ENCODE measurements at regions not wholly inside any gene's neighbourhood (a gene's known extent, or its start where the extent isn't known, plus 50 kb on each side); places are given as distances from the start of the nearest gene placed in this dataset.

DNA sequence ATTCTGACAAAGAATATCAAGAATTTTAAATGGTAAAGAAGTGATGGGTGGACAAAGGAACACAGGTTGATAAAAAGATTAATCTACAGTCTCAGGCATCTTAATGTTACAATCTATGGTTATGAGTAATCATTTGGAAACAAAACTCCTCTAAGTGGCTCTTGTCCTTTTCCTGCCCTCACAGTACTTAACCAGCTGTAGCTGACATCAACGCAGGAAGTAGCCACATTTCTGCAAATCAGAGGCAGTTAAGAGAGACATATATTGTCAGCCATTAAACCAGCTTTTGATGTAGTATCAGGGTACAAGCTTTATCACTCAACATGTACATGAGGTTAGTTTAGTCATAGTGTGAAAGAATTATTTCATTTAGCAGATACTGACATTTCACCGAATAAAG, 244.6 kb downstream of the NR4A2 start (continued):
- TF ChIP-seq RFX5 (IDR thresholded peaks at IDR 0.05; ENCODE audit: borderline replicate concordance, low read depth, low read length): no peak
- TF ChIP-seq, protein P1, sequence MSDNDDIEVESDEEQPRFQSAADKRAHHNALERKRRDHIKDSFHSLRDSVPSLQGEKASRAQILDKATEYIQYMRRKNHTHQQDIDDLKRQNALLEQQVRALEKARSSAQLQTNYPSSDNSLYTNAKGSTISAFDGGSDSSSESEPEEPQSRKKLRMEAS (IDR thresholded peaks at IDR 0.05): no peak
- TF ChIP-seq NRF1 (IDR thresholded peaks at IDR 0.05; ENCODE audit: low read depth, low read length): no peak

Measured in H1 (cell line).